ENCODE measurements at regions not wholly inside any gene's neighbourhood (a gene's known extent, or its start where the extent isn't known, plus 50 kb on each side); places are given as distances from the start of the nearest gene placed in this dataset.

DNA sequence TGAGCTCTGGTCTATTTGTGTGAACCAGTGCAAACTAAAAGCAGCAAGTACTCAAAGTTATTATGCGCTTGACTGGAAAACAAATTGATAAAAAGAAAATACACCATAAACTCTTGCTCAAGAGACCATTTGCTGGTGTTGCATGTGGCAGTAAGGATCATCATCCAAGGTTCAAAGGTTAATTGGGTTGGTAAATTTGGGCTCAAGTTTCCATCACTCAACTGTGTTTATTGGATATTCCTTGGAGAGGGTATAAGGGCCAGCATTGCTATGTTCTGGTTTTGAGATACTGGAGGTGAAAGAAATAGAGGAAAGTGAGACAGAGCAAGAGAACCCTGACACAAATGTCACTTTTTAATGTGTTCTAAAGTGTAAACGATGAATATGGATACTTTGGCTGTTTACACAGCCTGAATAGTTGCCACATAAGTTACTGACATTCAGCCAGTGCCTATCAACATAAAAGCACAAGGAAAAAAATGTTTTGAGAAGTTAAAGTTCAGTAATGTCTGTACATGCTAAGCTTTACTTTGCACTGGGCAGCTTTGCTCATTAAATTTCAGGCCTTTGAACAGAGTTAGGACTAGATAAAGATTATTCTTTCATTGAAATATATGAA lies 736.1 kb downstream of the HDGFL1 start:
- POLR2A ChIA-PET, result no interaction called here
- TF ChIP-seq POLR2AphosphoS5 (IDR thresholded peaks at IDR 0.05; ENCODE audit: insufficient read depth, low read depth, low read length), result no peak
- no peak for TF ChIP-seq JUN (IDR thresholded peaks at IDR 0.05; ENCODE audit: borderline replicate concordance, insufficient read depth, insufficient read length, low read depth)
- TF ChIP-seq MYC (IDR thresholded peaks at IDR 0.05; ENCODE audit: low read depth, low read length), result no peak
- TF ChIP-seq POLR2A (IDR thresholded peaks at IDR 0.05; ENCODE audit: low read depth, low read length), result no peak
- no peak for TF ChIP-seq FOS (IDR thresholded peaks at IDR 0.05; ENCODE audit: borderline replicate concordance, insufficient read depth, low read length)
- no peak for TF ChIP-seq EZH2 (IDR thresholded peaks at IDR 0.05; ENCODE audit: borderline replicate concordance, low read depth, low read length, severe bottlenecking)
- TF ChIP-seq, protein P1, sequence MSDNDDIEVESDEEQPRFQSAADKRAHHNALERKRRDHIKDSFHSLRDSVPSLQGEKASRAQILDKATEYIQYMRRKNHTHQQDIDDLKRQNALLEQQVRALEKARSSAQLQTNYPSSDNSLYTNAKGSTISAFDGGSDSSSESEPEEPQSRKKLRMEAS (IDR thresholded peaks at IDR 0.05; ENCODE audit: insufficient read depth, insufficient read length), result no peak
- TF ChIP-seq, protein P2, sequence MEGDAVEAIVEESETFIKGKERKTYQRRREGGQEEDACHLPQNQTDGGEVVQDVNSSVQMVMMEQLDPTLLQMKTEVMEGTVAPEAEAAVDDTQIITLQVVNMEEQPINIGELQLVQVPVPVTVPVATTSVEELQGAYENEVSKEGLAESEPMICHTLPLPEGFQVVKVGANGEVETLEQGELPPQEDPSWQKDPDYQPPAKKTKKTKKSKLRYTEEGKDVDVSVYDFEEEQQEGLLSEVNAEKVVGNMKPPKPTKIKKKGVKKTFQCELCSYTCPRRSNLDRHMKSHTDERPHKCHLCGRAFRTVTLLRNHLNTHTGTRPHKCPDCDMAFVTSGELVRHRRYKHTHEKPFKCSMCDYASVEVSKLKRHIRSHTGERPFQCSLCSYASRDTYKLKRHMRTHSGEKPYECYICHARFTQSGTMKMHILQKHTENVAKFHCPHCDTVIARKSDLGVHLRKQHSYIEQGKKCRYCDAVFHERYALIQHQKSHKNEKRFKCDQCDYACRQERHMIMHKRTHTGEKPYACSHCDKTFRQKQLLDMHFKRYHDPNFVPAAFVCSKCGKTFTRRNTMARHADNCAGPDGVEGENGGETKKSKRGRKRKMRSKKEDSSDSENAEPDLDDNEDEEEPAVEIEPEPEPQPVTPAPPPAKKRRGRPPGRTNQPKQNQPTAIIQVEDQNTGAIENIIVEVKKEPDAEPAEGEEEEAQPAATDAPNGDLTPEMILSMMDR (IDR thresholded peaks at IDR 0.05; ENCODE audit: extremely low read depth in 1 of 2, insufficient read depth in 1 of 2, low read depth in 1 of 2, low read length in 2 of 2), result no peak
- BruUV-seq (replicated peaks), result no TSS peak

More for the DNA sequence above, 736.1 kb downstream of the HDGFL1 start:
- H3K27ac ChIP-seq (ENCODE audit: insufficient read depth, low read depth, low read length), result no peak overlapping the region
- H3K9me3 ChIP-seq (replicated peaks; ENCODE audit: control insufficient read depth, insufficient read depth, low read length), result no peaks in the 10 kb centered on the region
- dilution Hi-C loops (cut with MboI; ENCODE audit: extremely low pct_ligation_motif_present, low sequenced_read_pairs), result no loop called here
- no peaks in the 10 kb centered on the region for H4K20me1 ChIP-seq (replicated peaks; ENCODE audit: control insufficient read depth, extremely low read depth, insufficient read depth, low read length)
- DNase-seq (ENCODE audit: low read depth, low spot score) (no peak), FAIRE-seq (no peak)
- peaks cover 2% of the 10 kb centered on the region for H3K9me1 ChIP-seq (replicated peaks; ENCODE audit: control insufficient read depth, extremely low read depth, insufficient read depth, low read length)
- H3K36me3 ChIP-seq (ENCODE audit: control insufficient read depth in 2 of 2, extremely low read depth in 1 of 2, insufficient read depth in 2 of 2, low read length in 2 of 2), result no peaks in the 10 kb centered on the region
- no peak overlapping the region for H2AFZ ChIP-seq (ENCODE audit: low read depth, low read length)
- no peaks in the 10 kb centered on the region for H3K27me3 ChIP-seq (ENCODE audit: control insufficient read depth in 2 of 2, insufficient read depth in 2 of 2, low read length in 2 of 2)
- no peak overlapping the region for H3K4me3 ChIP-seq (replicated peaks in 1 of 3; ENCODE audit: insufficient read depth in 1 of 3, low read depth in 1 of 3, low read length in 3 of 3)
- H3K4me1 ChIP-seq (ENCODE audit: control insufficient read depth, extremely low read depth, insufficient read depth, low read length), result peaks cover 7% of the 10 kb centered on the region
- CTCF ChIA-PET, result no interaction called here
- no peak overlapping the region for H3K9ac ChIP-seq (replicated peaks; ENCODE audit: extremely low read depth, insufficient read depth, low read length)
- no peak overlapping the region for H3K4me2 ChIP-seq (ENCODE audit: insufficient read depth, low read length)
- intact Hi-C loops (cut with micrococcal nuclease), result no loop called here
- no peaks in the 10 kb centered on the region for H3K79me2 ChIP-seq (ENCODE audit: control insufficient read depth, insufficient read depth, low read length)
